CD1c-positive myeloid dendritic cell (primary cell): ENCODE measurements at regions not wholly inside any gene's neighbourhood (a gene's known extent, or its start where the extent isn't known, plus 50 kb on each side); places are given as distances from the start of the nearest gene placed in this dataset.
"Not testable (repeated sequence)": the region's sequence is repeated elsewhere in the genome, so short reads cannot be mapped to it uniquely, and the experiment has no call there.

Experiments used
- DNase-seq: peaks from one replicate; pipeline ENCODE4 v3.0.0-alpha.2; 2016; ENCODE audit errors: extremely low spot score

- DNase-seq, result not testable (repeated sequence)
Observed at GRCh38 chr21:13923175-13923574, 287.6 kb downstream of the LIPI start.

DNA sequence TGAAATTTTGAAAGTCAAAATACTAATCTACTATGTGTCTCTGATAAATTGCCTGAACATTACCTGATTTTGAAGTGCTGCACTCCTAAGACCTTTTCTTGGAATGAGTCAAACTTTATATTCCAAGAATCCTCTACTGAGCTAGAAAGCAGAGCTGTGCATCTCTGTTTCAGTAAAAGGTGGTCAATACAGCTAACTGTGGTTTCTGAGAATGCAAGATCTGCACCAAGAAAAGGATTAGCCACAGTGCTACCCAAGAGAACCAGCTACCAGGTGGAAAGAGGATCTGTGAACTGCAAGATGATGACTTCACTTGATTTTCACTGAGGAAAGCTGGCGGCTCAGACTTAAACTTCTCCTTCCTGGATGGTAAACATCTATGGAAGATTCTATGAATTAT lies 289.3 kb downstream of the LIPI start:
- DNase-seq, result not testable (repeated sequence)

- not testable (repeated sequence) for DNase-seq
Observed at GRCh38 chr21:13907385-13907784, 297.8 kb downstream of the POTED start.

DNA sequence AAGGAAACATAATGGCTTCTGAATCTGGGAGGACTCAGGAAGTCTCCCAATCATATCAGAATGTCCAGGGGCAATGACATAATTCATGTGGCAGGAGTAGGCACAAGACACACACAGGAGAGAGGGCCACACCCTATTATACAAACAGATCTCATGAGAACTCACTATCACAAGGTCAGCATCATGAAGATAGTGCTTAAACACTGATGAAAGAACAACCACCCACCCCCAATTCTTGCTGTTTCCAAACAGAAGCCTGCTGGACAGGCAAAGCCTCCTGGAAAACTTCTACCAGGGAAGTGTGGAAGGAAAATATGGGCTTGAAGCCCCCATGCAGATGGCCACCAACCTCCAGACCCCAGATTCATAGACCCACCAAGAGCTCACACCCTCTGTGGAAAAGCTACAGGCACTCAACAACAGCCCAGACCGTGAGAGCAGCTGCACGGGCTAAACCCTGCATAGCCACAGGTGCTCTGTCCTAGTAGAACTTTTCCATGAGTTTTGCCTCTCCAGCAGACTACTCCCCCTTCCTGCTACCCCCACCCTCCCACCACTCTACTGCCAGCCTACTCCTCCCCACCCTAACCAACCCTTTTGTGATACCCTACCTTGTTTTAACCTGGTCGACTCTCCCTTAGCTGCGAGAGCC lies 287.1 kb downstream of the POTED start:
- not testable (repeated sequence) for DNase-seq

GRCh38 chr21:13893617-13894016 lies 284.0 kb downstream of the POTED start:
- DNase-seq, result not testable (repeated sequence)

- not testable (repeated sequence) for DNase-seq
Observed at GRCh38 chr21:13893025-13893424, 283.4 kb downstream of the POTED start.

GRCh38 chr21:13892146-13892751 lies 282.7 kb downstream of the POTED start:
- not testable (repeated sequence) for DNase-seq

- not testable (repeated sequence) for DNase-seq
Observed at GRCh38 chr21:13889176-13889575, 279.6 kb downstream of the POTED start.

GRCh38 chr21:13883641-13884395 lies 274.2 kb downstream of the POTED start:
- DNase-seq, result not testable (repeated sequence)

- DNase-seq, result not testable (repeated sequence)
Observed at GRCh38 chr21:13877503-13877902, 267.9 kb downstream of the POTED start.

GRCh38 chr21:13876999-13877398 lies 267.4 kb downstream of the POTED start:
- not testable (repeated sequence) for DNase-seq

GRCh38 chr21:13874001-13874400 lies 264.4 kb downstream of the POTED start:
- not testable (repeated sequence) for DNase-seq

DNA sequence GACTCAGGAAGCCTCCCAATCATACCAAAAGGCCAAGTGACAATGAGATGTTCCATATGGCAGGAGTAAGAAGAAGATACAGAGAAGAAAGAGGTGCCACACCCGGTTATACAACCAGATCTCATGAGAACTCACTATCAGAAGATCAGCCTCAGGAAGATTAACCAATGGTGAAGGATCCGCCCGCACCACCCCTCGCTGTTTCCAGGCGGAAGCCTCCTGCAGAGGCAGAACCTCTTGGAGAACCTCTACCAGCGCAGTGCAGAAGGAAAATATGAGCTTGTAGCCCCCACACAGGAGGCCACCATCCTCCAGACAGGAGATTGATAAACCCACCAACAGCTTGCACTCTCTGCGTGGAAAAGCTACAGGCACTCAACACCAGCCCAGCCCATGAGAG lies 245.1 kb downstream of the POTED start:
- no peak for DNase-seq

DNA sequence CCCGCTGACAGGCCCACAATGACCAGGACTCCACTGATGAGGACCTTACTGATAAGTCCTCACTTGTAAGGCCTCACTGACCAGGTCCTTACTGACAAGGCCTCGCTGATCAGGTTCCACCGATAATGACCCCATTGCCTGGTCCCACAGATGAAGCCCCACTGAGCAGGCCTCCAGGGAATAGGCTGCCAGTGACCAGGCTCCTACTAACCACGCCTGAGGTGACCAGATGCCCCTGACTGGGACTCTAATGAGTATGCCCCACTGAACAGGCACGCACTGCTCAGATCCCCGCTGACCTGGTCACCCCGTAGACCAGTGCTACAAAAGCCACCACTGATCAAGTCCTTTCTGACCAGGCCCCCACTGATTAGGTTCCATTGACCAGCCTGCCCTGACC lies 241.2 kb downstream of the POTED start:
- not testable (repeated sequence) for DNase-seq

GRCh38 chr21:13849489-13849888 lies 239.9 kb downstream of the POTED start:
- DNase-seq, result not testable (repeated sequence)

GRCh38 chr21:13846718-13847117 lies 237.1 kb downstream of the POTED start:
- not testable (repeated sequence) for DNase-seq

DNA sequence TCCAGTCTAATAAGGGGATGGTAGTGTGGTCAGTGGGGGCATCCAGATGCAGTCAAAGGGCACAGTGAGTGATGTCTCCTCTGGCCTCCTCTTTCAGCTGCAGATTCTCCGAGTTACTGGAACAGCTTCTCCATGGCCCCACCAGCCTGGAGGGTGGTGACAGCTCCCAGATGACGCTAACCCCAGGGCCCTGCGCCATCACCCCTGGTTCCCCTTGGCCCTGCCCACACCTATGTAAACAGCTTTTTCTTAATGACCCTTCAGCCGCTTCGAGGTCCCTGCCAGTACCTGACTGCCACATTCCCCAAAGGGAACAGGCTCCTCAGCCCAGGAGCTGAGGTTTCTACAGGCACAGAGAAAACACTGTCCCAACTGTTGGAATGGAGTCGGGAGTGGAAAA lies 235.0 kb downstream of the POTED start:
- not testable (repeated sequence) for DNase-seq

DNA sequence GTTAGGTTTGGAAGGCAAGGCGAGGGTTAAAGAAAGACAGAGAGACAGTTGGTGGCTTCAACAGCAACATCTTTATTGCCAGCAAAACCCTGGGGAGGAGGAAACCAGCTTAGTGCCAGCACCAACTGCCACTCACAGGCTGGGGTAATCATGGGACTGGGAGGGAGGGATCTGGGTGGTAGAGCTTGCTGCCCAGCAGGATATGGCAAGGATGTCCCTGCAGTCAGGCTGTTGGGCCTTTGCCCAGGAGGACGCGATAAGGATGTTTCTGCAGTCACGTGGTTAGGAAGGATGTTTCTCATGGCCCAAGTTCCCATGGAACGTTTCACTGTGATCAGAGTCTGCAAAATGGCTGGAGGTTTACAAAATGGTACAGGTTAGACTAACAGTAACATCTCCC lies 233.5 kb downstream of the POTED start:
- DNase-seq, result not testable (repeated sequence)

DNA sequence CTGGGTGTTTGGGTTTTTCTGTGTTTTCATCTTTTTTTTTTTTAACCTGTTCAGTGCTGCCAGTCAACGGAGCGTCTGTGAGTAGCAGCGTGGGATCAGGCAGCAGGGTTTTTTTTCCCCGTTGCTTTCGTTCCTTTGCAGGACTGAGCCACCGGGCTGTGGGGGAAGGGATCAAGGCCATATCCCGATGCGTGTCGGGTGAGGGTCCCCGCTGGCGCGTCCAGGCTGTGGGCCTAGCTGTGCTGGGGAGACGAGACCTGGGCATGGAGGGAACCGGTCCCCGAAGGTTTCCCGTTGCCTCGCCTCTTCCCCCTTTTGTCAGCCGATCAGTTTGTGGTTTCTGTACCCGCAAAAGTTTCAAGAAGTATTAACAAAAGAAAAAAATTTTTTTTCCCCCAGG lies 218.1 kb downstream of the POTED start:
- not testable (repeated sequence) for DNase-seq

GRCh38 chr21:13827201-13827600 lies 217.6 kb downstream of the POTED start:
- DNase-seq, result no peak

DNA sequence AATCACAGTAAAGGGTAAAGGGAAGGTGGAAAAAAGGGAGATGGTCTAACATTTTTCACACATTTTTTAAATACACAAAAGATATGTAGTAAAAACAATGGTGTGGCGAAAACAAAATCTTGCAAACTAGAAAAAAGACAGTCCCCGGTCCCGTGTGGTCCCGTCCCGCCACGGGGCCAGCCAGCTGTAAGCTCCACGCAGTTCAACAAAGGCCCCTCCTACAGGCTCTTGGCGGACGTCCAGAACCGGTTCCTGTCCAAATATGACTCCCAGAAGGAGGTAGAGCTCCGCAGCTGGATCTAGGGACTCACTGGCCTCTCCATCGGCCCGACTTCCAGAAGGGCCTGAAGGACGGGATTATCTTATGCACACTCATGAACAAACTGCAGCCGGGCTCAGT lies 216.9 kb downstream of the POTED start:
- DNase-seq, result not testable (repeated sequence)

DNA sequence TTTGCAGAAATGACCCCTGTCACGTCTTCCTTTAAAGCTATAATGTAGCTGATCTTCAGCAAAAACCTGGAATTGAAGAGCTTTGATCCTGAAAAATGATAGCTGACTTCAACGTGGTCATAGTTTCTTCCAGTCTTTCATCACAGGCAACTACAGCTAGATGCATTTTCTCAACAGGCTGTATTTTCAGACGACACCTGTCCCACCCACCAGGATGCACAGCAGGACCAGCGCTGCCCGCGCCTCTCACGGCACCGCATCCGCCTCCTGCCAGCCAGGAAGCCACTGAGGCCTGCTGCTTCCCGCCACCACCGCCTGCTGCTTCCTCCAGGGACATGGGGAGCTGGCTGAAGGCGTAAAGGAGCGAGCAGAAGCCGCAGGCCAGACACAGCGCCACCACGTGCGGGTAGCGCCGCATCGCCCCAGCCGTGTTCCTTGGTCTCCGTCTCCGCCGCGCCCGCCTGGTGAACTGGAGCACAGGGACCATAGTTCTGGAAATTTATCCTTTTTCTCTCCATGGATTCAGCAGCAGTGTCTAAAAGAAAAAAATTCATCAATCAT lies 215.7 kb downstream of the POTED start:
- DNase-seq, result not testable (repeated sequence)
